ENCODE measurements at regions not wholly inside any gene's neighbourhood (a gene's known extent, or its start where the extent isn't known, plus 50 kb on each side); places are given as distances from the start of the nearest gene placed in this dataset.

GRCh38 chrX:10893976-10894375 lies 217.2 kb upstream of the HCCS start:
- Histone ChIP-seq H3K18ac (ENCODE audit: low read length) (no peak overlapping the region), H2AFZ (ENCODE audit: insufficient read depth, low read length, poor library complexity) (no peak overlapping the region), H3K14ac (ENCODE audit: low read length) (no peak overlapping the region), H3K79me1 (ENCODE audit: low read length) (no peaks in the 10 kb centered on the region), H3K27me3 (ENCODE audit: insufficient read depth, low read length) (no peaks in the 10 kb centered on the region), H3K4ac (ENCODE audit: low read depth, low read length) (no peak overlapping the region), H3K9ac (ENCODE audit: low read length) (no peak overlapping the region), H4K8ac (ENCODE audit: low read depth, low read length) (no peak overlapping the region), H3K36me3 (ENCODE audit: control insufficient read depth in 1 of 2, insufficient read depth in 2 of 2, low read length in 2 of 2) (no peaks in the 10 kb centered on the region), H2BK120ac (ENCODE audit: insufficient read depth, low read length, poor library complexity) (no peak overlapping the region), H2BK5ac (ENCODE audit: low read depth, low read length, poor library complexity) (no peak overlapping the region), H4K12ac (ENCODE audit: low read depth, low read length) (no peak overlapping the region), H3K4me1 (ENCODE audit: control insufficient read depth in 1 of 2, insufficient read depth in 2 of 2, low read length in 2 of 2) (no peaks in the 10 kb centered on the region), H3K23ac (ENCODE audit: low read length) (no peak overlapping the region), H3K4me2 (ENCODE audit: low read length) (no peak overlapping the region), H3K27ac (ENCODE audit: low read depth, low read length) (no peak overlapping the region), H3K9me3 (ENCODE audit: insufficient read depth, low read depth, low read length) (no peaks in the 10 kb centered on the region), H3K79me2 (ENCODE audit: control insufficient read depth, insufficient read depth, low read length, poor library complexity) (no peaks in the 10 kb centered on the region), H2BK12ac (ENCODE audit: low read length) (no peak overlapping the region), H2AK5ac (ENCODE audit: low read length) (no peak overlapping the region), H3K4me3 (ENCODE audit: low read depth, low read length) (no peak overlapping the region), H4K91ac (ENCODE audit: low read depth, low read length) (no peak overlapping the region)
- no peak for DNase-seq
- WGBS (ENCODE audit: extremely low coverage, insufficient coverage, insufficient read length): no CpG with 5 or more reads among the region's 7 CpGs

- Histone ChIP-seq H3K4me1 (ENCODE audit: control insufficient read depth in 1 of 2, insufficient read depth in 2 of 2, low read length in 2 of 2) (no peaks in the 10 kb centered on the region), H3K9ac (ENCODE audit: low read length) (no peak overlapping the region), H3K23ac (ENCODE audit: low read length) (no peak overlapping the region), H3K27ac (ENCODE audit: low read depth, low read length) (no peak overlapping the region), H2BK120ac (ENCODE audit: insufficient read depth, low read length, poor library complexity) (peak overlapping the region; percentile 33), H3K36me3 (ENCODE audit: control insufficient read depth in 1 of 2, insufficient read depth in 2 of 2, low read length in 2 of 2) (no peaks in the 10 kb centered on the region), H3K79me1 (ENCODE audit: low read length) (no peaks in the 10 kb centered on the region), H3K27me3 (ENCODE audit: insufficient read depth, low read length) (no peaks in the 10 kb centered on the region), H2AFZ (ENCODE audit: insufficient read depth, low read length, poor library complexity) (no peak overlapping the region), H3K4ac (ENCODE audit: low read depth, low read length) (no peak overlapping the region), H3K18ac (ENCODE audit: low read length) (no peak overlapping the region), H3K4me2 (ENCODE audit: low read length) (no peak overlapping the region), H4K12ac (ENCODE audit: low read depth, low read length) (no peak overlapping the region), H3K4me3 (ENCODE audit: low read depth, low read length) (no peak overlapping the region), H3K14ac (ENCODE audit: low read length) (no peak overlapping the region), H4K91ac (ENCODE audit: low read depth, low read length) (no peak overlapping the region), H2AK5ac (ENCODE audit: low read length) (no peak overlapping the region), H2BK12ac (ENCODE audit: low read length) (no peak overlapping the region), H3K9me3 (ENCODE audit: insufficient read depth, low read depth, low read length) (no peaks in the 10 kb centered on the region), H2BK5ac (ENCODE audit: low read depth, low read length, poor library complexity) (no peak overlapping the region), H3K79me2 (ENCODE audit: control insufficient read depth, insufficient read depth, low read length, poor library complexity) (no peaks in the 10 kb centered on the region), H4K8ac (ENCODE audit: low read depth, low read length) (no peak overlapping the region)
- DNase-seq: no peak
- WGBS (ENCODE audit: extremely low coverage, insufficient coverage, insufficient read length): no CpG with 5 or more reads among the region's 9 CpGs
Measured at GRCh38 chrX:10897768-10898167, 213.4 kb upstream of the HCCS start.

- H3K14ac ChIP-seq (ENCODE audit: low read length): no peak overlapping the region
- DNase-seq: peak in 1 of 2 donors; percentile 3
- no peak overlapping the region for H4K8ac ChIP-seq (ENCODE audit: low read depth, low read length)
- no peaks in the 10 kb centered on the region for H3K36me3 ChIP-seq (ENCODE audit: control insufficient read depth in 1 of 2, insufficient read depth in 2 of 2, low read length in 2 of 2)
- H3K9ac ChIP-seq (ENCODE audit: low read length): no peak overlapping the region
- no peak overlapping the region for H4K12ac ChIP-seq (ENCODE audit: low read depth, low read length)
- no peak overlapping the region for H3K18ac ChIP-seq (ENCODE audit: low read length)
- H3K27ac ChIP-seq (ENCODE audit: low read depth, low read length): no peak overlapping the region
- H2AK5ac ChIP-seq (ENCODE audit: low read length): no peak overlapping the region
- no peaks in the 10 kb centered on the region for H3K4me1 ChIP-seq (ENCODE audit: control insufficient read depth in 1 of 2, insufficient read depth in 2 of 2, low read length in 2 of 2)
- H3K23ac ChIP-seq (ENCODE audit: low read length): no peak overlapping the region
- no peak overlapping the region for H2BK5ac ChIP-seq (ENCODE audit: low read depth, low read length, poor library complexity)
- no peak overlapping the region for H4K91ac ChIP-seq (ENCODE audit: low read depth, low read length)
- no peak overlapping the region for H2BK12ac ChIP-seq (ENCODE audit: low read length)
- H3K79me2 ChIP-seq (ENCODE audit: control insufficient read depth, insufficient read depth, low read length, poor library complexity): no peaks in the 10 kb centered on the region
- no peak overlapping the region for H2AFZ ChIP-seq (ENCODE audit: insufficient read depth, low read length, poor library complexity)
- H3K9me3 ChIP-seq (ENCODE audit: insufficient read depth, low read depth, low read length): no peaks in the 10 kb centered on the region
- no peaks in the 10 kb centered on the region for H3K27me3 ChIP-seq (ENCODE audit: insufficient read depth, low read length)
- H3K4ac ChIP-seq (ENCODE audit: low read depth, low read length): no peak overlapping the region
- H2BK120ac ChIP-seq (ENCODE audit: insufficient read depth, low read length, poor library complexity): no peak overlapping the region
- H3K79me1 ChIP-seq (ENCODE audit: low read length): no peaks in the 10 kb centered on the region
- WGBS (ENCODE audit: extremely low coverage, insufficient coverage, insufficient read length): no CpG with 5 or more reads among the region's 4 CpGs
- H3K4me2 ChIP-seq (ENCODE audit: low read length): no peak overlapping the region
- no peak overlapping the region for H3K4me3 ChIP-seq (ENCODE audit: low read depth, low read length)
Measured at GRCh38 chrX:10900585-10901289, 210.4 kb upstream of the HCCS start.

- Histone ChIP-seq H3K4me2 (ENCODE audit: low read length) (no peak overlapping the region), H2AFZ (ENCODE audit: insufficient read depth, low read length, poor library complexity) (no peak overlapping the region), H4K8ac (ENCODE audit: low read depth, low read length) (no peak overlapping the region), H3K9me3 (ENCODE audit: insufficient read depth, low read depth, low read length) (no peaks in the 10 kb centered on the region), H3K4me1 (ENCODE audit: control insufficient read depth in 1 of 2, insufficient read depth in 2 of 2, low read length in 2 of 2) (no peaks in the 10 kb centered on the region), H3K23ac (ENCODE audit: low read length) (no peak overlapping the region), H2AK5ac (ENCODE audit: low read length) (no peak overlapping the region), H3K36me3 (ENCODE audit: control insufficient read depth in 1 of 2, insufficient read depth in 2 of 2, low read length in 2 of 2) (no peaks in the 10 kb centered on the region), H3K27ac (ENCODE audit: low read depth, low read length) (no peak overlapping the region), H3K79me1 (ENCODE audit: low read length) (no peaks in the 10 kb centered on the region), H3K4me3 (ENCODE audit: low read depth, low read length) (no peak overlapping the region), H4K91ac (ENCODE audit: low read depth, low read length) (no peak overlapping the region), H3K27me3 (ENCODE audit: insufficient read depth, low read length) (no peaks in the 10 kb centered on the region), H3K14ac (ENCODE audit: low read length) (no peak overlapping the region), H3K9ac (ENCODE audit: low read length) (no peak overlapping the region), H3K4ac (ENCODE audit: low read depth, low read length) (no peak overlapping the region), H4K12ac (ENCODE audit: low read depth, low read length) (no peak overlapping the region), H2BK120ac (ENCODE audit: insufficient read depth, low read length, poor library complexity) (no peak overlapping the region), H3K18ac (ENCODE audit: low read length) (no peak overlapping the region), H3K79me2 (ENCODE audit: control insufficient read depth, insufficient read depth, low read length, poor library complexity) (no peaks in the 10 kb centered on the region), H2BK5ac (ENCODE audit: low read depth, low read length, poor library complexity) (no peak overlapping the region), H2BK12ac (ENCODE audit: low read length) (no peak overlapping the region)
- no peak for DNase-seq
- no CpG with 5 or more reads among the region's 1 CpG for WGBS (ENCODE audit: extremely low coverage, insufficient coverage, insufficient read length)
Measured at GRCh38 chrX:10901290-10901633, 209.9 kb upstream of the HCCS start.

Measured in trophoblast cell (in vitro differentiated cells and primary cell).